Heart left ventricle (tissue), 13 donors: ENCODE measurements at regions not wholly inside any gene's neighbourhood (a gene's known extent, or its start where the extent isn't known, plus 50 kb on each side); places are given as distances from the start of the nearest gene placed in this dataset.

Experiments
- POLR2A ChIP-seq, 2 donors: fragments of 450-650 bp; IDR thresholded peaks; one replicate each; pipeline ENCODE4 v1.6.1; 2017; ENCODE audit warnings: antibody characterized with exemption in 2 of 2, mild to moderate bottlenecking in 2 of 2, moderate library complexity in 2 of 2
- TF ChIP-seq, protein P1 (sequence below), 12 donors: fragments of 200-600 bp; sonication (generic) in 4 of 12; IDR thresholded peaks; one replicate each; pipeline versions ENCODE4 v1.5.0 to v1.8.0; 2018 to 2022; ENCODE audit warnings: antibody characterized with exemption in 12 of 12, mild to moderate bottlenecking in 5 of 12
- donor health status: ischemic (EF 13 %, LVEDD 7.1; RV severe dilation, severe dysfunction).
- donor health status: DM: no; HTN: yes; CAD: no.
- donor health status: DM: no; HTN: no; CAD: no.
- donor health status: ischemic (EF 25% LVEDD 6.9; RV normal size, moderate dysfunction).
- donor health status: ischemic (EF 25% LVEDD 5.7; RV mildly dilated, moderate dysfunction).
- donor health status: ischemic (EF 35%, LVEDD 5.7; RV mildly dilated, moderate dysfunction).
- donor health status: nonischemic (EF 11% LVEDD 7.7; RV severe dilation, severe dysfunction).
- donor health status: DM: yes; HTN: yes; CAD: no.
- donor health status: PGD.
- donor health status: ischemic (EF 29% LVEDD 5.4; RV normal size, mild dysfunction).
- donor health status: nonischemic (EF 23%, LVEDD 6.1; RV moderate dilation, normal function).

DNA sequence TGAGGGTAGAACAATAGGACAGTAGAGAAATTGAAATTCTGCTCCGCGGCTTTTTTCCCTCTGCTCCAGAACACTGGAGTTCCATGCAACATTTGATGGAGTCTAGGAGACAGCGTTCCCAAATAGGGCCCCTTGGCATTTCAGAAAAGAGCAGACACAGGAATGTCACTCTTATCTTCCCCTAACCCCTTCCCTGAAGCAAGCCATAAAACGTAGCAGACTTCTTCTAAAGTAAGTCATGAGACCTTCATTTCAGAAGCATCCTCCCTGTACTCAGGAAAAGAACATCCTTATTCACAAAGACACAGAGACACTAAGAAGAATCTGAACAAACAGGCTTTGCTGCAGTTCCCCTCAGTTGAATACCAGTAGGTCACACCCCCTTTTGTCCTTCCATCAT is 296.1 kb upstream of the SOX9 start:
- TF ChIP-seq, protein P1, sequence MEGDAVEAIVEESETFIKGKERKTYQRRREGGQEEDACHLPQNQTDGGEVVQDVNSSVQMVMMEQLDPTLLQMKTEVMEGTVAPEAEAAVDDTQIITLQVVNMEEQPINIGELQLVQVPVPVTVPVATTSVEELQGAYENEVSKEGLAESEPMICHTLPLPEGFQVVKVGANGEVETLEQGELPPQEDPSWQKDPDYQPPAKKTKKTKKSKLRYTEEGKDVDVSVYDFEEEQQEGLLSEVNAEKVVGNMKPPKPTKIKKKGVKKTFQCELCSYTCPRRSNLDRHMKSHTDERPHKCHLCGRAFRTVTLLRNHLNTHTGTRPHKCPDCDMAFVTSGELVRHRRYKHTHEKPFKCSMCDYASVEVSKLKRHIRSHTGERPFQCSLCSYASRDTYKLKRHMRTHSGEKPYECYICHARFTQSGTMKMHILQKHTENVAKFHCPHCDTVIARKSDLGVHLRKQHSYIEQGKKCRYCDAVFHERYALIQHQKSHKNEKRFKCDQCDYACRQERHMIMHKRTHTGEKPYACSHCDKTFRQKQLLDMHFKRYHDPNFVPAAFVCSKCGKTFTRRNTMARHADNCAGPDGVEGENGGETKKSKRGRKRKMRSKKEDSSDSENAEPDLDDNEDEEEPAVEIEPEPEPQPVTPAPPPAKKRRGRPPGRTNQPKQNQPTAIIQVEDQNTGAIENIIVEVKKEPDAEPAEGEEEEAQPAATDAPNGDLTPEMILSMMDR (IDR thresholded peaks at IDR 0.05): no peak
- TF ChIP-seq POLR2A (IDR thresholded peaks at IDR 0.05): no peak
